Stimulated activated CD8-positive, alpha-beta memory T cell treated with anti-CD3 and anti-CD28 coated beads, Interleukin-12 subunit alpha, Interleukin-12 subunit beta, amount 100 ng/mL, for 24 hours (primary cell): ENCODE measurements at regions not wholly inside any gene's neighbourhood (a gene's known extent, or its start where the extent isn't known, plus 50 kb on each side); places are given as distances from the start of the nearest gene placed in this dataset.

Source experiments
- DNase-seq: peaks from one replicate; pipeline ENCODE4 v3.0.0-alpha.2; 2020; ENCODE audit errors: extremely low read depth

DNA sequence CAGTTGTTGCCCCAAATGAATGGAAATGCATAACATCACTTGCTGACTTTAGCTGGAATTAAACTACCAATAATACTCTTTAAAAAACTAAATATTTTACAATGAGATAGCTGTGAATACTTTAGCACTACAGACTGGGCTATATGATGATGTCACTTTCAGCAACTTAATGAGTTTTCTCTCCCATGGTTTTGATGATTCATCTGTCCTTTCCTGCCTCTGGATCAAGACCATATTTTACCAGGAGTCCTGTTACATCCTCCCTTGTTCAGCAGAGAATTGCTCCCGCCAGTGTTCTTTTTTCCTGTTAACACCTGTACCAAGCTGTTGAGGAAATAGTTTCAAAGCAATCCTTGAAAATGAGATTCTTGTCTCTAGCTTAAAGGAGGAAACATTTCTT, 543.0 kb downstream of the SPRY1 start:
- DNase-seq, result no peak

DNA sequence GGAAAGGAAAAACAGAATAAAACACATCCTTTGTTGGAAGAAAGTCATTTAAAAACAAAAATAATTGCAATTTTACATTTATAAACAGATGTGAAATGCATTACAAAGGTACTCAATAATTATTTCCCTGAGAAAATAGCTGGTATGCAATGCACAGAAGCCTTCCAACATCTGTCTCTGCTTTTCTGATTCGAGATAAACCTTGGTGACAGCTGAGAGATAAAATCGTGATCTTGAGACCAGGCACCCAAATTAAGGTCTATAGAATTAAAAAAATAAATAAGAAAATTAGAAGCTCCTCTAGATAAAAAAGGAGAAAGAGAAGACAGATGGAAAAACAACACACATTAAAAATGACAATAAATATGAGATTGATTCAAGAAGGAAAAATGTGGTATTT, 544.0 kb downstream of the SPRY1 start:
- DNase-seq, result no peak

DNA sequence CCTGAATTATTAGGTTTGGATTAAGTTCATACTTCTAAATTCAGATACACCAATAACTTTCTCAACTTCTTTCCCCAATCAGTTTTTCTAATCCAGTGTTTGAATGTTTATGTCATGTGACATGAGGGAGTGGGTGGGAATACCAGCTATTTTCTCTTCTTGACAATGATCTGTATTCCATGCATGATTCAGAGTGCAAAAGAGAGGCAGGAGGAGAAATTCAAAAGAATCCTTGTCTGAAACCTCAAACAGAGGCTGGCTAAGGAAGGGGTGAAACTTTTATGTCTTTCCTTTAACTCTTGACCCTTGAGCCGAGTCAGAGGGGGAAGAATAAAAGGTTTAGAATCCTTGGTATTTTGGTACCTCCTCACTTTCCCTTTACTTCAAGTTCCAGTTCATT, 544.7 kb downstream of the SPRY1 start:
- DNase-seq, result no peak

DNA sequence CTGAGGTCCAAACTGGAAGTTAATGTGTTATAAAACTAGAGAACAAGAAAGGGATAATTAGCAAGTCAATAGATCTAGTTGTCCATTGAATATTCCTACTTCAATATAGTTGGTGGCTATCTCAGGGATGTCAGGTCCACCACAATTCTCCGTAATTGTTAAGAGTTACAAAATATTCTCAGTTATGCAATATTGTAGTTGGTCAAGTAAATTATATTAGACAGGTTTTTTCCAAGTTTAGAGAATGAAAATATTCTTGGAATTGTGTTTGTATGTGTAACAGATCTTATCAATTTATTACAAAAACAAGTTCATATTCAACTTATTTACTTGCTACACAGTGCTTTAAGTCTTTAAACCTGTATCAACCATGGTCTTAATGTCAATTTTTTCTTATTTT, 547.4 kb downstream of the SPRY1 start:
- DNase-seq, result no peak

DNA sequence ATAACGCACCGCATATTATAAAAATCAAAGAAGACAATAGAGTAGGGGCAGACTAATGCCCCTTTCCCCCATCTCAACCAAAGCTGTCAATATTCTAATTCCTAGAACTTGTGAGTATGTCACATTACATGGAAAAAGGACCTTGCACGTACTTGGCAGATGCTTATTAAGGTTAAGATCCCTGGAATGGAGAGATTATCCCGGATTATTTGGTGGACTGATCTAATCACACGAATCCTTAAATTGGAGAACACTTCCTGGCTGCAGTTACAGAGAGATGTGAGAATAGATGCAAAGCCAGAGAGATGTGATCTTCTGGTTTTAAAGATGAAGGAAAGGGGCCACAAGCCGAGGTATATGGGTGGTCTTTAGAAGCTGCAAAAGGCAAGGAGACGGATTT, 548.7 kb downstream of the SPRY1 start:
- no peak for DNase-seq

DNA sequence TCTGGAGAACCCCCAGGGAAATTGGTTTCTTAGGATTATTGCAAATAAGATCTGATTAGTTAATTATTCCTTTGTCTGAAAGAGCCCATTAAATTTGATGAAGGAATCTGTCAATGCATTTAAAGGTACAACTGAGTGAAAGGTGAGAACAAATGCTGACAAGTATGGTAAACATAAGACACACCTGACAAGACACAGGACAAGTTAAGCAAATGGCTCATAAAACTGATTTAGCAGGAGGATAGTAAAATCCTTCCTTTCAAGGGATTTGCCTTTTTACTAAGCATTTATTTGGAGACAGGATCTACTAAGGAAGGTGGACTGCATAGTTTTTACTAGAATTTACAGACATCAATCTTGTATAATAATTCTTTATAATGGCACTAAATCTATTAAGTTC, 553.9 kb downstream of the SPRY1 start:
- DNase-seq, result no peak

DNA sequence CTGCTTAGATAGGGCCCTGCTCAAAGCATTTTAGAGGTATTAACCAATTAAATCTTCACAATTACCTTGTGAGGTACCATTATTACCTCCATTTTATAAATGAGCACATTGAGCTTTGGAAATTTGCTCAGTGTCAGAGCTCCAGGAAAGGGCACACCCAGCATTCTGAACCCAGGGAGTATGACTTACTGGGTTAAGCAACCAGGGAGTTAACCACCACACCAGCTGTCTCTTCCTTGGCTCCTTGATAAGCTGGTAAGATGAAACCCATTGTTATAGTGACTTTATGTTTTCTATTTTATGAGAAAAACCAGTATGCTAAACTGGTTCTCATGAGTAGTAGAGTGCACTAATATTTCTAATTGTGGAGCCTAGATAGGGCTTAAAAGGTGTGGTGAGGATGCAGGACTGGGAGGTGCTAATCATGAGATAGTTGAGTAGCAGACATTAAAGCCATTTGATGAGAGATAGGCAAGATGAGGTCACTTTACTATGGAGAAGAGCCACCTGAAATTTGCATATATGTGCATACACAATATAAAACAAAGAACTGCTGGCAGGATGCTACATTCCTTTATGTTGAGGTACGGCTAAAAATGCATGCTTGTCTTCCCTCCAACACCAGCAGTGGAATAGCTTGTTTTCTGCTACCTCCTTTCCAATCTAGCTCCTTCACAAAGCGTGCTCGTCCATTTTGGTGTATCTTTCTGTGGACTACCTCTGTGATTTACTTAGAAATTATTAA, 556.1 kb downstream of the SPRY1 start:
- DNase-seq, result no peak

DNA sequence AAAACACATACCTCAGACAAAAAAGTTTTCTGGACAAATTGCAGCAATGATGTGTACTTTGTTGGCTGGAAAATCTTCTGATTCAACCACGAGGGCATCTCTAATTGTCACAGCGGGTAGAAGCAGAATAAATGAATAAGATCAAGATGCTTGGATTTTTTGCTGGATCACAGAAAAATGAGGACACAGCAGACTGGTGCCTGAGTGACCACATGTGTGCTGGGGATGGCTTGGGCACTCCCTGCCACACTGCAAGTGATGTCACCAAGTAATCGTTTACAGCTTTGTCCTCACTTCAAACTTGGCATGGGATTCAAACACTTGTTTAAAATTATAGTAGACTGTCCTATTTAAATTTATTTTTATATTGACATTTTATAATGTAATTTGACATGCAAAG, 557.0 kb downstream of the SPRY1 start:
- DNase-seq, result no peak

DNA sequence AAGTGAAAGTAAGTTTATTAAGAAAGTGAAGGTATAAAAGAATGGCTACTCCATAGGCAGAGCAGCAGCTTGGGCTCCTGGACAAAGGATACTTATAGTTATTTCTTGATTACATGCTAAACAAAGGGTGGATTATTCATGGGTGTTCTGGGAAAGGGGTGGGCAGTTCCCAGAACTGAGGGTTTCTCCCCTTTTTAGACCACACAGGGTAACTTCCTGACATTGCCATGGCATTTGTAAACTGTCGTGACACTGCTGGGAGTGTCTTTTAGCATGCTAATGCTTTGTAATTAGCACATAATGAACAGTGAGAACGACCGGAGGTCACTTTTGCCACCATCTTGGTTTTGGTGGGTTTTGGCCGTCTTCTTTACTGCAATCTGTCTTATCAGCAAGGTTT, 557.6 kb downstream of the SPRY1 start:
- DNase-seq, result no peak

DNA sequence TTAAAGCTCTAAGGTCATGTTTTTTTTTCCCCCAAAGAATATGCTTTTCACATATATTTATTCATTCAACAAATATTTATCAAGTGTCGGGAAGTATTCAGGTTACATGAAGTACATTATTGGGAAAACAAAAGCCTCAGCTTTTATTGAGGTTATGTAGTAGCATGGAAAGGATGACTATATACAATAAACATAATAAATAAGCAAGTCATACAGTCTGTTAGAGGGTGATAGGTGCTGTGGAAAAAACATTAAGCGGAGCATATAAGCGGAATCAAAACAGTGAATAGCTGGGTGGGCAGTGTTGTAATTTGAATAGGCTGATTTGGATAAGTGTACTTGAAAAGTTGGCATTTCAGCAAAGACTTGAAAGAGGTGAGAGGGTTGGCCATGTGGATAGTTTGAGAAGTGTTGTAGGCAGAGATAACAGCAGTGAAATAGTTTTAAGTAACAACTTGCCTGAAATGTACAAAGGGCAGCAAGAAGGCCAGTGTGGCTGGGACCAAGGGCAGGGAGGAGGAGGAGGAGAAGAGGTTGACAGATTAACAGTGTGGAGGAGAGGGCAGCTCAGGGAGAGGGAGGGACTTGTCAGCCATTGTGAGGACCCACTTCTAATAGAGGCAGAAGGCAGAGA, 558.7 kb downstream of the SPRY1 start:
- DNase-seq, result no peak

DNA sequence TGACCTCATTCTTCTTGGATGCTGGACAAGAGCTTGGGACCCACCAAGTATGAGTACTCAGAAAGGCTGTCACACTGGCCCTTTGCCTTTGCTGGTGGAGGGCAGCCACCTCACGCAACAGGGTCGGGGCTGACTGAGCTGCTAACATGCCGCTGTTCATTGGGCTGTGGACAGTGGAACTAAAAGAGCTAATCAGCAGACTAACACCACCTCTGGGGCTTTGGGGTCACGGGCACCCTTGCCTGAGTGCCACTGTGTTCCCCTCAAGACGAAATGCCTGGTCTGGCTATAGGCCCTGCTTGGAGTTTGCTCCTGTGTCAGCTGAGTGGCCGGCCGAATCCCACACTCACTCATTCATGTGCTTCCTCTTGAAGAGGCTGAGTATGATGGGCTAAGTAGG, 559.6 kb downstream of the SPRY1 start:
- DNase-seq, result no peak

DNA sequence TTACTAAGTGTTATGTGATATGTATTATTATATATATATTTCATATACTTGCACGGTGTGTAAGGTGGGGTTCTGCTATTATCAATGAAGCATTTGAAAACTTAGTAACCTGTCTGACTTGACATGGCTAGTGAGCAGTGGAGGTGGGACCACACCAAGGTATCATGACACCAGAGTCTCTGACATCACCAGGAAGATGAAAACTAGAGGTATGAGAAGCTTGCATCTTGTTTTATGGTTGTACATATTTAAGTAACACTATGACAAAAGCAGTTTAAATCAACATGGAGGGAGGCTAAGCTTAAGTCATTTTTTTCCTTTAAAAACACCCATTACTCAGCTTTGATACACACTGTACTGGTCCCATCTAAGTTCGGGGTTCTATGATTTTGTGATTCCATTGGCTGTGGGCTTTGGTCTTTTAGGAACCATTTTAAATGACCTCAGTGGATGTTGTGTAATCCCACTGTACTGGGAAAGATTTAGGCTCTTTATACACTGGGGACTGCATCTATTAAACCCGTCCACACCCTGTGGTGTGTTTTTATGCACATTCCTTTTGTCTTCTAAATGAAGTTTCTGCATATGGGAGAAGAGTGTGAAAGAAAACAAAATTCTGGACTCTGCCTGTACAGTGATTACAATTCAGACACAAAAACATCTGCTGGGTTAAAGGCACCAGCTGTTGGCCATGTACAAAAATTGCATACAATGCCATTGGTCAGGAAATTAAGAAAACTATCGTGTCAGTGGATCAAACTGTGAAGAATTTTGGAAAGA, 570.6 kb downstream of the SPRY1 start:
- DNase-seq, result no peak

DNA sequence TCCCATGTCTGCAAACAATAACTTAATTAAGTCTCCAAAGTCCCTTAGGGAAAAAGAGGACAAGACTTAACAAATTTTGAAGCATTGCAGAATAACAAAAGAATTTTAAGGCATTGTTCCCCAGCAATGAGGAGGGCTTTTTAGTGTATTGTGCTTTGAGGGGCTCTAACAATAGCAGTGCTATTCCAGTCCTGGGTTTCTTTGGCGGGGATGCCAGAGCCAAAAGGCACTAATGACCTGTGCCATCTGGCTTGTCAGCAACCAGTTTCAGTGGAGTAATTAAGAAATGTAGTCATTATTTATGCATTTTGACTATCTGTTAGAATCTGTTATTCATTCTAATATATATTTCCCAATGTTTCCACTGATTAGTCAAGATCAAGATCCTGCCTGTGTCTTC, 575.4 kb downstream of the SPRY1 start:
- DNase-seq, result no peak

DNA sequence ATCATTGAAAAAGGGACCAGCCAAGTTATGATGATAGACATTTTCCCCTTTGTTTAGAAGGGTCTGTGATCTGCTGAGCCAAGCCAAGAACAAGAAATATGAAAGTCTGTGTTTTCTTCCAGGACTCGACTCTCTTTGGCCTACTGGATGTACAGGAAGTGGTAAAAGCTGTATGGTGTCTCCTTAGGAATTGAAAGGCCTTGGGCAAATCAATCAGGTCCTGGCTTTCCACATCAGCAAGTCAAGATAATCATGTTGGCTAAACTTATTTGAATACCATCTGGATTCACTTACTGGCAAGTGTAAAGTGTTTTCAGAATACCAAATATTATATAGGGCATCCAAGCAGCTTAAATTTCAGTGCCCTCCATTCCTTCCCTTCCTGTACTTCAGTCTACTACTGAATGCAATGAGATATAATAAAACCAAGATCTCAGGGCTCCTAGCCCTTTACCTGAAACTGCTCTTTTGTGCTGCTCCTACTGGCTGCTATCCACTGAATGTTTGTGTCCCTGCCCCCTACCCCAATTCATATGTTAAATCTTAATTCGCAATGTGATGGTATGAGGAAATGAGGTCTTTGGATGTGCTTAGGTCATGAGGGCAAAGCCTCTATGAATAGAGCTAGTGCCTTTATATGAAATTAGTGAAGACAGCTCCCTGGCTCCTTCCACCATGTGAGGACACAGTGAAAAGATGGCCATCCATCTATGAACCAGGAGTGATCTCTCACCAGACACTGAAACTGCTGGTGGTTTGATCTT, 578.0 kb downstream of the SPRY1 start:
- no peak for DNase-seq

DNA sequence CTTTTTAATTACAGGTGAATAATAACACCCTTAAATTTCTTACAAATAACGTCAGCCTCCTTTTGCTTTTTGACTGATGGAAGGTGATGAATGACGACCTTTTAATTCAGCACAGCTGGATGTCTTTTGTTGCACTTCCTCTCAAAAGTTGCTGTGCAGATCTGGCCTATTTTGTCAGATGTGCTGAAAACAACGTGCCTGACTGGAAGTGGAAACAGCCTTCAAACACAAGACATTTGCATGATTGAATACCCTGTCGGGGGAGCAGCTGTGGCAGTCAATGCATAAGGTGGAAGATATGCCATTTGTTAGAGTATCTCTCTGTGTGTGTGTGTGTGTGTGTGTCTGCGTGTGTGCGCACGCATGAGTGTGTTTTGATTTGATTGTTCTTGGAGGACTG, 579.7 kb downstream of the SPRY1 start:
- DNase-seq, result no peak

DNA sequence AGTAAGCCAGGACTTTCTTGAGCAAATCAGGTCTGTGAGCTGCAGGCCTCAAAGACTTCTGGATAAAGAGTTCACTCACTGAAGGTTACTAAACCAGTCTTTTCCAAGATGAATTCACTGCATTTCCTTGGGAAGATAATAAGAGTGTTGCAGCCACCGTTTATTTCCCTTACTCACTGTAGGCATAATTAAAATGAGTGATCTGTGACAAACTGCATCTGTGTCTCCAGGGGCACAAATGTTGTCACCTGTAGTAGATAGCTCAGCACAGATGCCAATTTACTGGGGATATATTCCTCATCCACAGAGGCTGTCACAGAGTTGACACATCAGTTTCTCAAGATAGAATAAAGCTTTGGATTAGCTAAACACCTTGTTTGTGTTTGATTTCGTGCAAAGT, 580.2 kb downstream of the SPRY1 start:
- DNase-seq, result no peak

DNA sequence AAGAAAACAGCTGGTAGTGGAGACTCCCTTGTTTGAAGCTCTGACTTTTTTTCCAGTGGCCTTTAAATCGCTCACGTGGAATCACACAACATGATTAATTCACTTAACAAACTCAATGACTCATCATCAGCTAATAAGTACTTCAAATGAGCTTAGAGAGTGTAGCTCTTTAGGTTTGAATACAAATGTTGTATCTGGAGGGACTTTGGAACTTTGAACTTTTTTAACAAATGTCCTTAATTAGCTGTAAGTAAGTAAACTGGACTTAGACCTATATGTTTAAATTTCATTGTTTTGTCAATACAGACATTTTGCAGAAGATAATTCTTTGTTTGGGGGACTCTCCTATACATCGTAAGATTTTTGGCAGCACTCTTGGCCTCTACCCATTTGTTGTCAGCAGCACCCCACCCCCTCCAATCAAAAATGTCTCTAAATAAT, 581.1 kb downstream of the SPRY1 start:
- no peak for DNase-seq

DNA sequence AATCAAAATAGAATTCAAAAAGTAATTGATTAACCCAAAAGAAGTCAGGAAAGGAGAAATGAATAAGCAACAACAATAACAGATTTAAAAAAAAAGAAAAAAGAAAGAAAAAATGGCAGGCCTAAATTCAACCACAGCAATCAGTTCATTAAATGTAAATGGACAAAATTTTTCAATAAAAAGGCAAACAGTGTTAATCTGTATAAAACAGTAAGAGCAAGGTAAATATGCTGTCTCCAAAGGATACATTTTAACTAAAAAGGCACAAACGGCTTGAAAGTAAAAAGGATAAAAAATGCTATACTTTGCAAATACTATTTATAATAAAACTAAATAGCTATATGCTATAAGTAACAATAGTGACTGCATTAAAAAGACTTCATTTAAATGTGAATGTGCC, 582.0 kb downstream of the SPRY1 start:
- DNase-seq, result no peak

DNA sequence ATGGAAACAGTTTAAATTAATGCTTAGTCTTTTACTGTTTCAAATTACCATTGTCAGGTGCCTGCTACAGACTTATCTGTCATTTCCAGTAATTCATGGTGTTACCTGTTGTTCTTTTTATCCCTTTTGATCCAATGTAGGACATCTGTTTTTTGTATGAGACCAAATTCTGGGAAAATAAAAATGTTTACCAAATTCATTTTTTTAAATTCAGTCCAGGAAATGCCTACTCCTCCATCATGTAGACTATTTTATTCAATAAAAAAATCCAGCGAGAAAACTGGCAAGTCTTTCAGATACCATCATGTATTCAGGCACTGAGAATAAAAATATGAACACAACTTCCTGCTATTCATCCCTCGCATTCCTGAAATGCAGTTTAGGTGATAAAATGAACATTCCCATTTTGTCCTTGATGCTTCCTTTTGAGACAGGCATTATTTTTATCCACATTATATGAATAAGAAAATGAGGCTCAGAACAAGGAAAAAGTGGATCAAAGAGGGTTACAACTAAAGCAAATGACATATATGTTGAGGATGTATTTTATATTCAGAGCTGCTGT, 584.2 kb downstream of the SPRY1 start:
- DNase-seq, result no peak

DNA sequence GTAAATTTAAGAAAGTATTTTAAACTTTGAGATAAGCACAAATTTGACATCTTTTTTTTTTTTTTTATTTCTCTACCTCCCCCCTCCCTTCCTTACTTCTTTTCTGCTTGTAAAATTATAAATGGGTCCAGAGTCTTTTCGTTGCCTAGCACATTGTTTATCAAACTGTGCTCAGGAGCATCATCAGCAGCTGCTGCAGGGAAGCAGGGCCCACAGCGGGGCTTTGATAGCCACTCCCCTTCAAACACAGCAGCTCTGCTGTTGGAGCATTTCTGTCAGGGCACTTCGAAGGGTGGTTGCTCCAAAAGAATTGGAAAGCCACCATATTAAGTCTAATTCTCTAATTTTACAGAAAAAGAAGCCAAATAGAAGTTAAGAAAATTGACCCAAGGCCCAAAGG, 588.3 kb downstream of the SPRY1 start:
- DNase-seq, result no peak

DNA sequence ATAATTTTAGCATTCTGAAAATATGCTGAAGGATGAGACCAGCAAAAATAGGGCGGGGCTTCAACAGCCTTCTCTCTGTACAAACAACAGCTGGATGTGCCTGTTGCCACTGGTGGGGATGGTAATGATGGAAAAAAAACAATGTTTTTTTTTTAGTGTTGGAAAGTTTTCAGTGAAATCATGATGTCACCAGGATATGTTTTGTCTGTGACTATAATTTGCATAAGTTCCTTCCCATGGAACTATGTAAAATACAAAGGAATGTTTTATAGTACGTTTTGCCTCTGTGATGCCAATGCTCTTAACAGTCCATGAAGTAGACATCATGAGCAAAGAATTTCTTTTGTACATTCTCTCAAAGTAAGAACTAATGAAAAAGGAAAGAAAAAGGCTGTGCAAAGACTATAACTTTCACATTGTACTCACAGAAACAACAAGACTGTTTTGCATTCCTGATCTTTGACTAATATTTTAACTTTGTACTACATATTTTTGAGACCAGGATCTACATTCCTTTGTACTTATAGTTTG, 589.7 kb downstream of the SPRY1 start:
- DNase-seq, result no peak

DNA sequence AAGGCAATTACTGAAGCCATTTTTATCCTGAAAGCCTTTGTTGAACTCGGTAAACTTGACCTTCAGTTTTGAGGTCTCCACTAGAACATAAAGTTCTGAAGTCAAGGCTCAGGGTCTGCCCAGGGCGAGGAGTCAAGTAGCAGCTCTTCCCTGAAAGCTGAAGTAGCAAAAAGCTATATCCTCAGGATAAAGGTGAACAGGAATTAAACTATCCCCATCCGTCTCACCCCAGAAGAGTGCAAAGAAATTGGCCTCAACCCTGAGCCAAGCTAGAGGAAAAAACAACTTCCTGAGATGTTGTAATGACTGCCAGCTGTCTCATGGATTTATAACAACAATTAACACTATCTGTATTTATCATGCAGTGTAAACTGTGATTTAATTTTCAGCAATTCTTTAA, 590.8 kb downstream of the SPRY1 start:
- no peak for DNase-seq
